T-cell (primary cell): ENCODE measurements at regions not wholly inside any gene's neighbourhood (a gene's known extent, or its start where the extent isn't known, plus 50 kb on each side); places are given as distances from the start of the nearest gene placed in this dataset.
A peak's percentile ranks its signal among the peaks of the same experiment; 100 is the strongest.

ENCODE experiments used
- ATAC-seq, 4 experiments: fragments of 200-7000 bp in 3 of 4; fragments of 150-1000 bp in 1 of 4; cut with Tn5 transposase; replicated peaks in 1 of 4; 1 replicate in 3 of 4; 2 replicates in 1 of 4; pipeline ENCODE4 v1.10.0; 2021; ENCODE audit warnings: moderate library complexity in 3 of 4, mild to moderate bottlenecking in 2 of 4, moderate number of reproducible peaks in 1 of 4
- CTCF ChIA-PET, 2 donors: fragments of 300-600 bp; sonication (Branson Sonifier 250); formaldehyde crosslinking; loops; one replicate each; lab custom pipeline; 2022; ENCODE audit warnings: antibody characterized with exemption in 2 of 2; lab: Charles Lee
- POLR2A ChIA-PET, 2 donors: fragments of 300-600 bp; sonication (Branson Sonifier 250); formaldehyde crosslinking; loops; one replicate each; lab custom pipeline; 2022; ENCODE audit warnings: antibody characterized with exemption in 2 of 2; lab: Charles Lee
- DNase-seq, 35 experiments: peaks; one replicate each; pipeline versions ENCODE4 v3.0.0 to v3.0.0-alpha.2; 2013 to 2023
- H3K27ac ChIP-seq: one replicate; pipeline ENCODE4 v1.5.1; 2013; ENCODE audit warnings: low read length
- H3K27me3 ChIP-seq, 2 experiments: replicated peaks in 1 of 2; 1 replicate in 1 of 2; 2 replicates in 1 of 2; pipeline versions ENCODE4 v1.6.1 to v1.7.0; 2013; ENCODE audit warnings: low read length in 1 of 2, mixed read lengths in 1 of 2; ENCODE audit not compliant: control insufficient read depth in 2 of 2, insufficient read depth in 2 of 2; ENCODE audit errors: extremely low read depth in 1 of 2
- H3K36me3 ChIP-seq, 2 donors: 1 replicate in 1 of 2; 2 replicates in 1 of 2; pipeline versions ENCODE4 v1.6.1 to v1.7.0; 2013; ENCODE audit warnings: low read length in 1 of 2; ENCODE audit not compliant: control insufficient read depth in 2 of 2, insufficient read depth in 1 of 2; ENCODE audit errors: extremely low read depth in 1 of 2
- H3K4me1 ChIP-seq, 2 experiments: 1 replicate in 1 of 2; 2 replicates in 1 of 2; pipeline versions ENCODE4 v1.6.1 to v1.7.0; 2013; ENCODE audit warnings: low read length in 2 of 2, mixed read lengths in 1 of 2; ENCODE audit not compliant: insufficient read depth in 2 of 2, control insufficient read depth in 1 of 2; ENCODE audit errors: extremely low read depth in 1 of 2
- H3K4me3 ChIP-seq, 2 donors: 1 replicate in 1 of 2; 2 replicates in 1 of 2; pipeline versions ENCODE4 v1.5.1 to v1.7.0; 2013; ENCODE audit warnings: mild to moderate bottlenecking in 2 of 2, low read length in 1 of 2, moderate library complexity in 1 of 2; ENCODE audit not compliant: control insufficient read depth in 1 of 2; ENCODE audit errors: extremely low read depth in 1 of 2
- H3K9me3 ChIP-seq: 2 replicates; pipeline ENCODE4 v1.7.0; 2013
- H3K27ac Mint-ChIP-seq, 2 donors: one replicate each; pipeline ENCODE4 v1.8.0; 2020 to 2021; ENCODE audit warnings: mild to moderate bottlenecking in 2 of 2, mixed read lengths in 2 of 2
- H3K27me3 Mint-ChIP-seq, 2 donors: one replicate each; pipeline ENCODE4 v1.8.0; 2021 to 2022; ENCODE audit warnings: mixed read lengths in 2 of 2
- H3K36me3 Mint-ChIP-seq: one replicate; pipeline ENCODE4 v1.8.0; 2021; ENCODE audit warnings: mixed read lengths
- H3K4me1 Mint-ChIP-seq, 3 donors: one replicate each; pipeline ENCODE4 v1.8.0; 2020 to 2022; ENCODE audit warnings: mixed read lengths in 3 of 3, mild to moderate bottlenecking in 1 of 3
- H3K4me3 Mint-ChIP-seq, 3 donors: one replicate each; pipeline ENCODE4 v1.8.0; 2020 to 2022; ENCODE audit warnings: mild to moderate bottlenecking in 3 of 3, mixed read lengths in 3 of 3, moderate library complexity in 3 of 3
- H3K9me3 Mint-ChIP-seq, 3 donors: one replicate each; pipeline ENCODE4 v1.8.0; 2020 to 2022; ENCODE audit warnings: mixed read lengths in 3 of 3
- WGBS: methylation state at CpG from one replicate; pipeline ENCODE4 v1.1.5; 2013; ENCODE audit warnings: missing lambda C conversion rate; ENCODE audit not compliant: insufficient coverage; 5-methylcytosine and 5-hydroxymethylcytosine counted together

GRCh38 chr3:141684758-141685157 is 53.3 kb upstream of the RNF7 start:
- H3K4me1 Mint-ChIP-seq: peaks cover 24 to 31% (median 28%) of the 10 kb centered on the region in 3 donors
- no peaks in the 10 kb centered on the region for H3K9me3 ChIP-seq
- no peak overlapping the region for H3K4me3 ChIP-seq
- no peak for ATAC-seq
- H3K36me3 Mint-ChIP-seq: no peaks in the 10 kb centered on the region
- ChIA-PET POLR2A (no interaction called here), CTCF (no interaction called here)
- H3K36me3 ChIP-seq: no peaks in the 10 kb centered on the region
- H3K27me3 Mint-ChIP-seq: no peaks in the 10 kb centered on the region
- no peak overlapping the region for H3K27ac Mint-ChIP-seq
- H3K4me1 ChIP-seq: peaks cover 0 to 14% of the 10 kb centered on the region in 2 experiments
- no peaks in the 10 kb centered on the region for H3K27me3 ChIP-seq
- no peak for DNase-seq
- no CpG with 5 or more reads among the region's 1 CpG for WGBS
- H3K27ac ChIP-seq: no peak overlapping the region
- no peak overlapping the region for H3K4me3 Mint-ChIP-seq
- peaks cover 0 to 2% (median 0%) of the 10 kb centered on the region in 3 donors for H3K9me3 Mint-ChIP-seq

GRCh38 chr3:141686466-141687291 is 51.4 kb upstream of the RNF7 start:
- DNase-seq: peak in 4 of 35 experiments; percentile 1 to 12 (median 5)
- ChIA-PET POLR2A (interaction anchor here in 1 of 2 donors (0.6 kb wide), 1 partner anchor 659 kb away, joined by 3 read pairs; no protein-coding TSS in a partner anchor), CTCF (no interaction called here)
- peak overlapping the region; percentile 75 to 81 (median 76) for H3K4me3 Mint-ChIP-seq
- no peaks in the 10 kb centered on the region for H3K36me3 Mint-ChIP-seq
- ATAC-seq: peak in 2 of 4 experiments; percentile 37 to 41
- H3K4me1 Mint-ChIP-seq: peaks cover 18 to 23% (median 22%) of the 10 kb centered on the region in 3 donors
- H3K4me1 ChIP-seq: peaks cover 2 to 6% of the 10 kb centered on the region in 2 experiments
- peak overlapping the region; percentile 35 for H3K27ac ChIP-seq
- 72% methylated on average over 6 of the region's 8 CpGs for WGBS
- no peaks in the 10 kb centered on the region for H3K36me3 ChIP-seq
- H3K27me3 ChIP-seq: no peaks in the 10 kb centered on the region
- H3K4me3 ChIP-seq: peak overlapping the region in 1 of 2 donors; percentile 32
- H3K27ac Mint-ChIP-seq: peak overlapping the region; percentile 81 to 83
- H3K9me3 ChIP-seq: no peaks in the 10 kb centered on the region
- H3K9me3 Mint-ChIP-seq: no peaks in the 10 kb centered on the region
- H3K27me3 Mint-ChIP-seq: no peaks in the 10 kb centered on the region
